Keratinocyte (primary cell): ENCODE measurements at regions not wholly inside any gene's neighbourhood (a gene's known extent, or its start where the extent isn't known, plus 50 kb on each side); places are given as distances from the start of the nearest gene placed in this dataset.

Experiments
- DNase-seq: peaks from one replicate; pipeline ENCODE4 v3.0.0-alpha.2; 2011; ENCODE audit warnings: low read depth, missing footprints, low spot score
- FAIRE-seq: peaks from 2 replicates; lab custom pipeline; 2011; peaks lifted over from hg19 to GRCh38; lab: Jason Lieb, UNC
- H2AFZ ChIP-seq: 2 replicates; pipeline ENCODE4 v1.6.0; 2012; ENCODE audit warnings: low read length, control low read depth, inconsistent platforms; ENCODE audit not compliant: control insufficient read depth
- H3K27ac ChIP-seq: 2 replicates; pipeline ENCODE4 v1.5.1; 2011; ENCODE audit warnings: low read length; ENCODE audit not compliant: control insufficient read depth, insufficient read depth
- H3K27me3 ChIP-seq: 3 replicates; pipeline ENCODE4 v1.6.0; 2011; ENCODE audit warnings: low read length; ENCODE audit not compliant: control insufficient read depth, insufficient read depth; ENCODE audit errors: extremely low read depth
- H3K36me3 ChIP-seq, 2 experiments: 2 replicates in 1 of 2; 3 replicates in 1 of 2; pipeline ENCODE4 v1.5.1; 2011; ENCODE audit warnings: low read length in 2 of 2, mild to moderate bottlenecking in 1 of 2; ENCODE audit not compliant: control insufficient read depth in 2 of 2, insufficient read depth in 2 of 2; ENCODE audit errors: extremely low read depth in 1 of 2
- H3K4me1 ChIP-seq: 3 replicates; pipeline ENCODE4 v1.5.1; 2011; ENCODE audit warnings: low read length; ENCODE audit not compliant: control insufficient read depth, insufficient read depth; ENCODE audit errors: extremely low read depth
- H3K4me2 ChIP-seq: 3 replicates; pipeline ENCODE4 v1.6.0; 2011; ENCODE audit warnings: low read depth, low read length; ENCODE audit not compliant: control insufficient read depth, insufficient read depth; ENCODE audit errors: extremely low read depth
- H3K4me3 ChIP-seq, 3 experiments: fragments of 200-600 bp in 1 of 3; sonication (generic) in 1 of 3; 2 replicates in 2 of 3; 3 replicates in 1 of 3; pipeline ENCODE4 v1.5.1; 2011 to 2016; ENCODE audit warnings: low read length in 3 of 3, mild to moderate bottlenecking in 3 of 3, control low read depth in 2 of 3, inconsistent platforms in 1 of 3, low read depth in 1 of 3, mixed read lengths in 1 of 3, mixed run types in 1 of 3, moderate library complexity in 1 of 3; ENCODE audit not compliant: control insufficient read depth in 2 of 3, insufficient read depth in 2 of 3; ENCODE audit errors: extremely low read depth in 1 of 3
- H3K79me2 ChIP-seq: 2 replicates; pipeline ENCODE4 v1.6.0; 2012; ENCODE audit warnings: low read length; ENCODE audit not compliant: control insufficient read depth, insufficient read depth
- H3K9ac ChIP-seq: 3 replicates; pipeline ENCODE4 v1.6.0; 2011; ENCODE audit warnings: low read length; ENCODE audit not compliant: control insufficient read depth, insufficient read depth; ENCODE audit errors: extremely low read depth
- H3K9me1 ChIP-seq: 3 replicates; pipeline ENCODE4 v1.6.0; 2011; ENCODE audit warnings: low read length; ENCODE audit not compliant: control insufficient read depth, insufficient read depth; ENCODE audit errors: extremely low read depth
- H3K9me3 ChIP-seq: 2 replicates; pipeline ENCODE4 v1.5.1; 2012; ENCODE audit warnings: low read depth, low read length; ENCODE audit not compliant: control insufficient read depth
- H4K20me1 ChIP-seq: 3 replicates; pipeline ENCODE4 v1.6.0; 2011; ENCODE audit warnings: low read length; ENCODE audit not compliant: control insufficient read depth, insufficient read depth; ENCODE audit errors: extremely low read depth
- EZH2 ChIP-seq: IDR thresholded peaks from one replicate; pipeline ENCODE4 v1.6.1; 2012; ENCODE audit warnings: inconsistent platforms, mild to moderate bottlenecking, low read length, moderate library complexity
- dilution Hi-C: fragments of 300-500 bp; cut with MboI; formaldehyde crosslinking; loops from one replicate; pipeline ENCODE4 v1.7.0; 2020; ENCODE audit warnings: low sequenced_read_pairs; ENCODE audit not compliant: extremely low pct_ligation_motif_present
- TF ChIP-seq, protein P1 (sequence below), 3 experiments: IDR thresholded peaks in 1 of 3; conservative IDR thresholded peaks in 1 of 3; optimal IDR thresholded peaks in 1 of 3; 2 replicates in 2 of 3; 3 replicates in 1 of 3; pipeline versions ENCODE3 to v1.5.1; 2011; ENCODE audit warnings: low read length in 3 of 3, mild to moderate bottlenecking in 3 of 3, moderate library complexity in 2 of 3, control low read depth in 1 of 3, inconsistent platforms in 1 of 3; ENCODE audit not compliant: insufficient read depth in 2 of 3; ENCODE audit errors: extremely low read depth in 1 of 3

DNA sequence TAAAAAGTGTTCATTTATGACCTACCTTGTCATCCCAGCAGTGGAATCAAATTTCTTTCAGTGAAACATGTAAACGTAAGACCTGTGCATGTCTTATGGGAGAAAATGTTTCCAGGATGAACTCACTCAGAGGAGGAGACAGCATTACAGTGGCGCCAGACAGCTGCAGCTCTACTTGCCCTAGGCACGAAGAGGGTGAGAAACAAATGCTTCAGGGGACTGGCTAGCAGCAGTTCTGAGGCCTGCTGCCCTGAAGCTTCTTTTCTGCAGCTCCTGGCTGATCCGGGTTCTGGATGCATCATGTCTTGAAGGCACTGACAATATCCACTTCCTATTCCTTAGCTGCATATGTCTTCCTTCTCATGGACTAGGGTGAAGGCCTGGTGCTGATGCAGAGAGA is 120.2 kb downstream of the QRSL1 start:
- Histone ChIP-seq H3K27ac (peak overlapping the region; percentile 83), H2AFZ (no peak overlapping the region), H3K9me3 (no peaks in the 10 kb centered on the region), H3K9ac (peak overlapping the region; percentile 15), H3K36me3 (no peaks in the 10 kb centered on the region), H3K9me1 (no peaks in the 10 kb centered on the region), H3K4me3 (no peak overlapping the region), H3K4me2 (no peak overlapping the region), H3K27me3 (no peaks in the 10 kb centered on the region), H4K20me1 (no peaks in the 10 kb centered on the region), H3K79me2 (no peaks in the 10 kb centered on the region), H3K4me1 (peaks cover 62% of the 10 kb centered on the region)
- TF ChIP-seq EZH2: no peak
- TF ChIP-seq, protein P1, sequence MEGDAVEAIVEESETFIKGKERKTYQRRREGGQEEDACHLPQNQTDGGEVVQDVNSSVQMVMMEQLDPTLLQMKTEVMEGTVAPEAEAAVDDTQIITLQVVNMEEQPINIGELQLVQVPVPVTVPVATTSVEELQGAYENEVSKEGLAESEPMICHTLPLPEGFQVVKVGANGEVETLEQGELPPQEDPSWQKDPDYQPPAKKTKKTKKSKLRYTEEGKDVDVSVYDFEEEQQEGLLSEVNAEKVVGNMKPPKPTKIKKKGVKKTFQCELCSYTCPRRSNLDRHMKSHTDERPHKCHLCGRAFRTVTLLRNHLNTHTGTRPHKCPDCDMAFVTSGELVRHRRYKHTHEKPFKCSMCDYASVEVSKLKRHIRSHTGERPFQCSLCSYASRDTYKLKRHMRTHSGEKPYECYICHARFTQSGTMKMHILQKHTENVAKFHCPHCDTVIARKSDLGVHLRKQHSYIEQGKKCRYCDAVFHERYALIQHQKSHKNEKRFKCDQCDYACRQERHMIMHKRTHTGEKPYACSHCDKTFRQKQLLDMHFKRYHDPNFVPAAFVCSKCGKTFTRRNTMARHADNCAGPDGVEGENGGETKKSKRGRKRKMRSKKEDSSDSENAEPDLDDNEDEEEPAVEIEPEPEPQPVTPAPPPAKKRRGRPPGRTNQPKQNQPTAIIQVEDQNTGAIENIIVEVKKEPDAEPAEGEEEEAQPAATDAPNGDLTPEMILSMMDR (optimal IDR thresholded peaks at IDR 0.05 in 1 of 3, IDR thresholded peaks at IDR 0.05 in 1 of 3, conservative IDR thresholded peaks at IDR 0.05 in 1 of 3; ENCODE audit: extremely low read depth in 1 of 3, insufficient read depth in 2 of 3, low read length in 3 of 3): no peak
- FAIRE-seq (peak; percentile 76), DNase-seq (peak; percentile 69)
- dilution Hi-C loops: no loop called here

DNA sequence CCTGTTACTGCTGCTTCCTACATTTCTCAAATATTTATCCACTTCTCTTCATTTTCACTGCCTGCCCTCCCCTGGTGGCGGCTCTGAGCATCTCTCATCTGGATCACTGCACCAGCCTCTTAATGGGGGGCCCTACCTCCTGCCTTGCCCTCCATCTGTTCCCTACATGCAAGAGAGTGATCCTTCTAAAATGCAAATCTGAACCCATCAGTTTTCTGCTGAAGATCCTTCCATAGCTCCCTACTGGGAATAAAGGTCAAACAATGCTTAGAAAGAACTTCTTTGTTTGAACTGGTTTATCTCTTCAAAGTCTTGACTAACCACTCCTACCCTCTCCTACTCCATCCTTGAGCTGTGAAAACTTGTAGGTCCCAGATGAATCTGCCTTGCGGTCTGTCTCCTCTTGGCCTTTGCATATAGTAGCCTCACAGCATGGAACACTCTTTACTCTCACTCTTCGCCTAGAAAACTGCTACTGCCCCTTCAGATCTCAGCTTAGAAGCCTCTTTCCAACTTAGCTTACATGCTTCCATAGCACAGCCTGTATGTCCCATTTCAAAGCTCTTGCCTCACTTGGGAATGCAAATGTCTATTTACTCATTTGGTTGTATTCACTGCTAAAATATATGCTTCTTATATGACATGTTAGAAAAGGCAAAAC is 119.3 kb downstream of the QRSL1 start:
- no peak for DNase-seq
- Histone ChIP-seq H3K9me1 (no peaks in the 10 kb centered on the region), H3K27me3 (no peaks in the 10 kb centered on the region), H3K9ac (no peak overlapping the region), H3K27ac (peak overlapping the region; percentile 83), H3K4me1 (peaks cover 69% of the 10 kb centered on the region), H2AFZ (no peak overlapping the region), H3K9me3 (no peaks in the 10 kb centered on the region), H4K20me1 (no peaks in the 10 kb centered on the region), H3K79me2 (no peaks in the 10 kb centered on the region), H3K36me3 (no peaks in the 10 kb centered on the region), H3K4me2 (no peak overlapping the region), H3K4me3 (no peak overlapping the region)
- FAIRE-seq: peak; percentile 9
- TF ChIP-seq EZH2: no peak
- TF ChIP-seq, protein P1 (optimal IDR thresholded peaks at IDR 0.05 in 1 of 3, IDR thresholded peaks at IDR 0.05 in 1 of 3, conservative IDR thresholded peaks at IDR 0.05 in 1 of 3; ENCODE audit: extremely low read depth in 1 of 3, insufficient read depth in 2 of 3, low read length in 3 of 3): peak in 2 of 3 experiments; percentile 19 to 26
- dilution Hi-C loops: no loop called here
